OCI-LY3 (cell line): ENCODE measurements at regions not wholly inside any gene's neighbourhood (a gene's known extent, or its start where the extent isn't known, plus 50 kb on each side); places are given as distances from the start of the nearest gene placed in this dataset.

ENCODE experiments used
- H2AFZ ChIP-seq: fragments of 200-600, 300-600 bp; shearing (Covaris generic); 2 replicates; pipeline ENCODE4 v1.6.0; 2014; ENCODE audit warnings: antibody characterized with exemption, low read depth, low read length
- H3K27ac ChIP-seq: fragments of 200-600, 300-600 bp; sonication (generic); 2 replicates; pipeline ENCODE4 v1.5.1; 2014; ENCODE audit warnings: mild to moderate bottlenecking, low read length, moderate library complexity, mixed read lengths
- H3K27me3 ChIP-seq: fragments of 200-600, 300-600 bp; sonication (generic); 2 replicates; pipeline ENCODE4 v1.6.1; 2014; ENCODE audit warnings: low read depth, low read length, mixed read lengths
- H3K36me3 ChIP-seq: fragments of 200-600, 300-600 bp; sonication (generic); replicated peaks from 2 replicates; pipeline ENCODE3; 2014; ENCODE audit warnings: low read depth, low read length, mixed read lengths
- H3K4me1 ChIP-seq: fragments of 300-600, 200-600 bp; sonication (generic); 2 replicates; pipeline ENCODE4 v1.6.1; 2014; ENCODE audit warnings: low read length, mixed read lengths
- H3K4me2 ChIP-seq: fragments of 200-600, 300-600 bp; sonication (generic); 2 replicates; pipeline ENCODE4 v1.6.1; 2014; ENCODE audit warnings: low read length, mixed read lengths
- H3K4me3 ChIP-seq: fragments of 300-600, 200-600 bp; sonication (generic); 2 replicates; pipeline ENCODE4 v1.5.1; 2014; ENCODE audit warnings: antibody characterized with exemption, mild to moderate bottlenecking, low read length, moderate library complexity
- H3K79me2 ChIP-seq: fragments of 300-600, 200-600 bp; shearing (Covaris generic); 2 replicates; pipeline ENCODE4 v1.6.1; 2014; ENCODE audit warnings: mild to moderate bottlenecking, low read length, mixed read lengths
- H3K9ac ChIP-seq: fragments of 300-600, 200-600 bp; shearing (Covaris generic); 2 replicates; pipeline ENCODE4 v1.6.0; 2014; ENCODE audit warnings: mild to moderate bottlenecking, low read length, moderate library complexity
- H3K9me3 ChIP-seq: fragments of 200-600, 300-600 bp; shearing (Covaris generic); 2 replicates; pipeline ENCODE4 v1.6.1; 2014; ENCODE audit warnings: low read length, mixed read lengths; ENCODE audit not compliant: insufficient read depth
- H4K20me1 ChIP-seq: fragments of 200-600, 300-600 bp; sonication (generic); 2 replicates; pipeline ENCODE4 v1.6.1; 2016; ENCODE audit warnings: low read length, mixed read lengths; ENCODE audit not compliant: insufficient read depth
- EZH2phosphoT487 ChIP-seq: fragments of 200-600 bp; shearing (Covaris generic); IDR thresholded peaks from 2 replicates; pipeline ENCODE4 v1.6.1; 2018; ENCODE audit warnings: antibody characterized with exemption, mixed run types, low read depth
- TF ChIP-seq, protein P1 (sequence below): fragments of 200-600, 300-600 bp; sonication (generic); IDR thresholded peaks from 2 replicates; pipeline ENCODE4 v1.5.1; 2014; ENCODE audit warnings: antibody characterized with exemption, low read length, low read depth

GRCh38 chr11:29584342-29584741, 432.5 kb downstream of the KCNA4 start:
- no peak overlapping the region for H3K4me3 ChIP-seq
- no peak for TF ChIP-seq EZH2phosphoT487
- TF ChIP-seq, protein P1, sequence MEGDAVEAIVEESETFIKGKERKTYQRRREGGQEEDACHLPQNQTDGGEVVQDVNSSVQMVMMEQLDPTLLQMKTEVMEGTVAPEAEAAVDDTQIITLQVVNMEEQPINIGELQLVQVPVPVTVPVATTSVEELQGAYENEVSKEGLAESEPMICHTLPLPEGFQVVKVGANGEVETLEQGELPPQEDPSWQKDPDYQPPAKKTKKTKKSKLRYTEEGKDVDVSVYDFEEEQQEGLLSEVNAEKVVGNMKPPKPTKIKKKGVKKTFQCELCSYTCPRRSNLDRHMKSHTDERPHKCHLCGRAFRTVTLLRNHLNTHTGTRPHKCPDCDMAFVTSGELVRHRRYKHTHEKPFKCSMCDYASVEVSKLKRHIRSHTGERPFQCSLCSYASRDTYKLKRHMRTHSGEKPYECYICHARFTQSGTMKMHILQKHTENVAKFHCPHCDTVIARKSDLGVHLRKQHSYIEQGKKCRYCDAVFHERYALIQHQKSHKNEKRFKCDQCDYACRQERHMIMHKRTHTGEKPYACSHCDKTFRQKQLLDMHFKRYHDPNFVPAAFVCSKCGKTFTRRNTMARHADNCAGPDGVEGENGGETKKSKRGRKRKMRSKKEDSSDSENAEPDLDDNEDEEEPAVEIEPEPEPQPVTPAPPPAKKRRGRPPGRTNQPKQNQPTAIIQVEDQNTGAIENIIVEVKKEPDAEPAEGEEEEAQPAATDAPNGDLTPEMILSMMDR = no peak
- no peaks in the 10 kb centered on the region for H3K36me3 ChIP-seq
- no peak overlapping the region for H3K4me2 ChIP-seq
- no peak overlapping the region for H3K27ac ChIP-seq
- no peaks in the 10 kb centered on the region for H3K27me3 ChIP-seq
- H3K9me3 ChIP-seq = no peaks in the 10 kb centered on the region
- H2AFZ ChIP-seq = no peak overlapping the region
- H3K4me1 ChIP-seq = no peaks in the 10 kb centered on the region
- H4K20me1 ChIP-seq = no peaks in the 10 kb centered on the region
- no peaks in the 10 kb centered on the region for H3K79me2 ChIP-seq
- no peak overlapping the region for H3K9ac ChIP-seq

DNA sequence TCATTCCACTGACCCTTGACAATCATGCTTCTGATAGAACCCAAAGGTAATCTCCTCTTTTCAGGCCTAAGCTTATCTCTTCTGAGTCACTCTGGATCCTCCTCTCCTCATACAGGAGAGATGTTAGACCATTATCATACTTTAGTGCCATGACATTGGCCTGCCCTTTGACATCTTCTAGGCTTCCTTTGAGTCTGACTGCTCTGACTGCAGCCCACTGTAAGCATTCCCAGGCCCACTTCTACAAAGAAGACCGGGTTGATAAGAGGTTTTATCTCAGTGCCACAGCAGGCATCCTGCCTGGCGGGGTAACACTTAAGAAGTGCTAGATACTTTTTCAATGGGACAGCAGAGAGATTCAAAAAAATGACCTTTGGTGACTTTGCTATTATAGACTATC, 438.0 kb downstream of the KCNA4 start:
- H3K9ac ChIP-seq = no peak overlapping the region
- TF ChIP-seq EZH2phosphoT487 = no peak
- TF ChIP-seq, protein P1 = no peak
- no peaks in the 10 kb centered on the region for H3K9me3 ChIP-seq
- no peaks in the 10 kb centered on the region for H4K20me1 ChIP-seq
- no peaks in the 10 kb centered on the region for H3K4me1 ChIP-seq
- no peak overlapping the region for H3K27ac ChIP-seq
- H3K79me2 ChIP-seq = no peaks in the 10 kb centered on the region
- no peak overlapping the region for H2AFZ ChIP-seq
- H3K36me3 ChIP-seq = no peaks in the 10 kb centered on the region
- no peaks in the 10 kb centered on the region for H3K27me3 ChIP-seq
- no peak overlapping the region for H3K4me3 ChIP-seq
- no peak overlapping the region for H3K4me2 ChIP-seq

- Histone ChIP-seq H3K4me2 (no peak overlapping the region), H3K79me2 (no peaks in the 10 kb centered on the region), H3K9ac (no peak overlapping the region), H3K27me3 (no peaks in the 10 kb centered on the region), H2AFZ (no peak overlapping the region), H3K9me3 (no peaks in the 10 kb centered on the region), H3K27ac (no peak overlapping the region), H3K4me3 (no peak overlapping the region), H3K36me3 (no peaks in the 10 kb centered on the region), H4K20me1 (no peaks in the 10 kb centered on the region), H3K4me1 (peaks cover 10% of the 10 kb centered on the region)
- TF ChIP-seq, protein P1 = no peak
- no peak for TF ChIP-seq EZH2phosphoT487
Observed at GRCh38 chr11:29564486-29564885, 452.3 kb downstream of the KCNA4 start.

GRCh38 chr11:29562183-29562582, 454.6 kb downstream of the KCNA4 start:
- H3K79me2 ChIP-seq = no peaks in the 10 kb centered on the region
- no peaks in the 10 kb centered on the region for H3K27me3 ChIP-seq
- no peak overlapping the region for H3K27ac ChIP-seq
- TF ChIP-seq EZH2phosphoT487 = no peak
- TF ChIP-seq, protein P1 = no peak
- peaks cover 4% of the 10 kb centered on the region for H3K36me3 ChIP-seq
- H2AFZ ChIP-seq = no peak overlapping the region
- H3K9ac ChIP-seq = no peak overlapping the region
- no peaks in the 10 kb centered on the region for H4K20me1 ChIP-seq
- H3K4me2 ChIP-seq = no peak overlapping the region
- H3K4me3 ChIP-seq = no peak overlapping the region
- peaks cover 15% of the 10 kb centered on the region for H3K4me1 ChIP-seq
- H3K9me3 ChIP-seq = no peaks in the 10 kb centered on the region
